Panc1 (cell line): ENCODE measurements at regions not wholly inside any gene's neighbourhood (a gene's known extent, or its start where the extent isn't known, plus 50 kb on each side); places are given as distances from the start of the nearest gene placed in this dataset.

Experiments used
- ATAC-seq: fragments of 200-7000 bp; cut with Tn5 transposase; 2 replicates; pipeline ENCODE4 v1.9.1; 2020; ENCODE audit warnings: mild to moderate bottlenecking, moderate library complexity
- BruUV-seq: library from RNA; stranded (reverse); fragments of 400-500 nt; replicated peaks from 2 replicates; lab custom pipeline; 2021; lab: Mats Ljungman, UMichigan
- CTCF ChIA-PET: fragments of 300-600 bp; sonication (Branson Sonifier 250); formaldehyde crosslinking; loops from one replicate; lab custom pipeline; 2022; ENCODE audit warnings: antibody characterized with exemption; lab: Charles Lee
- POLR2A ChIA-PET: fragments of 300-600 bp; sonication (Branson Sonifier 250); formaldehyde crosslinking; loops from one replicate; lab custom pipeline; 2022; ENCODE audit warnings: antibody characterized with exemption; lab: Charles Lee
- DNase-seq: peaks from one replicate; pipeline ENCODE4 v3.0.0-alpha.2; 2010; ENCODE audit warnings: low read depth, low spot score
- H3K27ac ChIP-seq: 2 replicates; pipeline ENCODE4 v1.5.1; 2011; ENCODE audit warnings: mild to moderate bottlenecking, low read length, inconsistent platforms
- H3K27me3 ChIP-seq: fragments of 200-500 bp; sonication (Bioruptor generic); 2 replicates; pipeline ENCODE4 v1.6.0; 2014; ENCODE audit warnings: low read length, inconsistent platforms; ENCODE audit not compliant: control insufficient read depth, insufficient read depth
- H3K36me3 ChIP-seq: fragments of 200-500 bp; sonication (Bioruptor generic); 2 replicates; pipeline ENCODE4 v1.5.1; 2014; ENCODE audit warnings: inconsistent platforms, mild to moderate bottlenecking, low read length, moderate library complexity; ENCODE audit not compliant: control insufficient read depth, insufficient read depth
- H3K4me1 ChIP-seq: 2 replicates; pipeline ENCODE4 v1.5.1; 2011; ENCODE audit warnings: inconsistent platforms, mild to moderate bottlenecking, low read length, moderate library complexity; ENCODE audit not compliant: control insufficient read depth, insufficient read depth
- H3K4me3 ChIP-seq, 2 experiments: 2 replicates each; pipeline ENCODE4 v1.5.1; 2011 to 2012; ENCODE audit warnings: low read depth in 2 of 2, low read length in 2 of 2, mild to moderate bottlenecking in 2 of 2, inconsistent platforms in 1 of 2, moderate library complexity in 1 of 2
- H3K9me3 ChIP-seq: fragments of 200-500 bp; sonication (Bioruptor generic); 2 replicates; pipeline ENCODE4 v1.5.1; 2014; ENCODE audit warnings: low read depth, mild to moderate bottlenecking, inconsistent platforms, low read length, moderate library complexity; ENCODE audit not compliant: control insufficient read depth, insufficient read depth
- CTCF ChIP-seq: fragments of 450-650 bp; IDR thresholded peaks from 2 replicates; pipeline ENCODE4 v1.5.1; 2017; ENCODE audit warnings: mild to moderate bottlenecking
- POLR2AphosphoS5 ChIP-seq: IDR thresholded peaks from 2 replicates; pipeline ENCODE4 v1.6.1; 2012; ENCODE audit warnings: mild to moderate bottlenecking, low read depth, low read length, moderate library complexity
- REST ChIP-seq, 2 experiments: IDR thresholded peaks; 2 replicates each; pipeline ENCODE4 v1.6.1; 2011 to 2012; ENCODE audit warnings: low read depth in 2 of 2, control low read depth in 1 of 2, low read length in 1 of 2, mild to moderate bottlenecking in 1 of 2, moderate library complexity in 1 of 2; ENCODE audit not compliant: insufficient read depth in 1 of 2
- SIN3A ChIP-seq: IDR thresholded peaks from 2 replicates; pipeline ENCODE4 v1.6.1; 2012; ENCODE audit warnings: low read depth, mild to moderate bottlenecking, low read length, moderate library complexity, borderline replicate concordance; ENCODE audit not compliant: insufficient read depth
- TCF7L2 ChIP-seq: IDR thresholded peaks from 2 replicates; pipeline ENCODE4 v1.6.1; 2011; ENCODE audit warnings: mild to moderate bottlenecking, low read depth, low read length, inconsistent platforms
- in situ Hi-C: cut with HindIII; loops from 2 replicates; pipeline ENCODE4 v1.10.0; 2016; ENCODE audit warnings: low sequenced_read_pairs, low pct_unique_long_range_greater_than_20kb
- intact Hi-C: fragments of 100-400 bp; cut with micrococcal nuclease; formaldehyde crosslinking; loops from one replicate; pipeline ENCODE4 v1.10.0; 2022; ENCODE audit not compliant: unreplicated experiment

GRCh38 chr11:11043721-11044120 lies 185.9 kb upstream of the ZBED5 start:
- H3K27me3 ChIP-seq, result no peaks in the 10 kb centered on the region
- BruUV-seq, result no TSS peak
- H3K27ac ChIP-seq, result no peak overlapping the region
- DNase-seq, result no peak
- H3K4me3 ChIP-seq, result no peak overlapping the region
- intact Hi-C loops, result no loop called here
- TF ChIP-seq REST (IDR thresholded peaks at IDR 0.05; ENCODE audit: insufficient read depth in 1 of 2, low read depth in 2 of 2, low read length in 1 of 2) (no peak), TCF7L2 (no peak), SIN3A (no peak), POLR2AphosphoS5 (no peak), CTCF (no peak)
- no peak for ATAC-seq
- H3K4me1 ChIP-seq, result no peaks in the 10 kb centered on the region
- no peaks in the 10 kb centered on the region for H3K9me3 ChIP-seq
- in situ Hi-C loops, result no loop called here
- CTCF ChIA-PET, result no interaction called here
- POLR2A ChIA-PET, result no interaction called here
- H3K36me3 ChIP-seq, result no peaks in the 10 kb centered on the region

- CTCF ChIA-PET, result interaction anchor here (3.2 kb wide), 1 partner anchor 11 kb away, joined by 11 read pairs; no protein-coding TSS in a partner anchor
- in situ Hi-C loops (no loop called here), intact Hi-C loops (loop anchor here (10.0 kb wide), 2 partner anchors 115 to 225 kb away; no protein-coding TSS in a partner anchor)
Measured at GRCh38 chr11:11039208-11039965, 181.5 kb upstream of the ZBED5 start.

More at GRCh38 chr11:11039208-11039965, 181.5 kb upstream of the ZBED5 start:
- no peak overlapping the region for H3K4me3 ChIP-seq
- no peak for DNase-seq
- H3K27ac ChIP-seq, result no peak overlapping the region
- H3K36me3 ChIP-seq, result no peaks in the 10 kb centered on the region
- TF ChIP-seq SIN3A (no peak), TCF7L2 (no peak), CTCF (no peak), REST (IDR thresholded peaks at IDR 0.05; ENCODE audit: insufficient read depth in 1 of 2, low read depth in 2 of 2, low read length in 1 of 2) (no peak), POLR2AphosphoS5 (no peak)
- no peaks in the 10 kb centered on the region for H3K27me3 ChIP-seq
- H3K4me1 ChIP-seq, result no peaks in the 10 kb centered on the region
- POLR2A ChIA-PET, result no interaction called here
- no TSS peak for BruUV-seq
- ATAC-seq, result no peak
- H3K9me3 ChIP-seq, result no peaks in the 10 kb centered on the region
